EH (cell line): ENCODE measurements at regions not wholly inside any gene's neighbourhood (a gene's known extent, or its start where the extent isn't known, plus 50 kb on each side); places are given as distances from the start of the nearest gene placed in this dataset.

Experiments
- DNase-seq: peaks from one replicate; pipeline ENCODE4 v3.0.0-alpha.2; 2015; ENCODE audit warnings: low read depth

- no peak for DNase-seq
These were observed 1434.6 kb downstream of the PCDH18 start for GRCh38 chr4:136097676-136098075.

GRCh38 chr4:136088211-136088867, 1444.0 kb downstream of the PCDH18 start:
- no peak for DNase-seq

GRCh38 chr4:136078976-136079375, 1453.3 kb downstream of the PCDH18 start:
- DNase-seq, result no peak

DNA sequence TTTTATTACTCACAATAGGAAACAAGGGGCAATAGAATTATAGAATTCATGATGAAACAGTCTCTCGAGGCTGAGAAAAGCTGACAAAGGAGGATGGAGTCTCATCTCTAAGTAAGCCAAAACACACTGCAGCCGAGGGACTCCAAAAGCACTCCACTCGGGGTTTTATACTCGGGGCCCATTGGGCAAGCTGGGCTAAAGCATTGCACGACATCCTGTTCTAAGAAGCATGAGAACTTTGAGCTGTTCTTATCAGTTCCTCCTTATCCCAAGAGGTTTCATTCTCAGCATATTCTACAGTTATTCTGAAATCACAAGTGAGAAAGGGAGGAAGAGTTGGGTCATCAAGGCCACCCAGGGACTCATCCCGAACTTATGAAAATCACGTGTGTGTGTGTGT, 1475.5 kb downstream of the PCDH18 start:
- no peak for DNase-seq

- no peak for DNase-seq
These were observed 1476.9 kb downstream of the PCDH18 start for GRCh38 chr4:136055360-136055759.

GRCh38 chr4:136036744-136037143, 1495.5 kb downstream of the PCDH18 start:
- peak; percentile 1 for DNase-seq

DNA sequence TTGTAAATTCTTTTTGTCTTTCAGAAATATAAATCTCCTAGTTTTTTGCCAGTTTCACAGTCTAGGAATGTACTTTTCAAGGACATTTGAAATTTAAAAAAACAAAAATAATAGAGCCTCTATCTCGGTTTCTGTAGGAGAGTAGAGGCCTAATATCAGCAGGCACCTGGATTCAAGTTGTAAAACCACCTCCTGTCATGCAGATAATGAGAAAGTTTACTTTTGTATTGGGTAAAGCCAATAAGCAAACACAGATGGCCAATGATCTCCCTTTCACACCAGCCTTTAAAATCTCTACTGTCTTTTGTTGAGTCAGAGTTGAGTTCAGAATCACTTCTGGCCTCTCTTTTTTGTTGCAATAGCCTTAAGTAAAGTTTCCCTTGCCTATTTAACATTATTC, 1499.9 kb downstream of the PCDH18 start:
- no peak for DNase-seq

DNA sequence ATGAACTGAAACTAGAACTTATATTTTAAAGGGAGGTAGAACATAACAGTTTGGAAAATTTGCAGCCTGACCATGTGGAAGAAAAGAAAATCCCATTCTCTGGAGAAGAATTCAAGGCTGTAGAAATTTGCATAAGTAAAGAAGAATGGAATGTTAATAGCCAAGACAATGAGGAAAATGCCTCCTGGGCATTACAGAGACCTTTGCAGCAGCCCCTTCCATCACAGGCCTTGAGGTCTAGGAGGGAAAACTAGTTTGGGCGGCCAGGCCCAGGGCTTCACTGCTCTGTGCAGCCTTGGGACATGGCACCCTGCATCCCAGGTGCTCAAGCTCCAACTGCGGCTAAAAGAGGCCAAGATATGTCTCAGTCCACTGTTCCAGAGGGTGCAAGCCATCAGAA, 1506.8 kb downstream of the PCDH18 start:
- no peak for DNase-seq

DNA sequence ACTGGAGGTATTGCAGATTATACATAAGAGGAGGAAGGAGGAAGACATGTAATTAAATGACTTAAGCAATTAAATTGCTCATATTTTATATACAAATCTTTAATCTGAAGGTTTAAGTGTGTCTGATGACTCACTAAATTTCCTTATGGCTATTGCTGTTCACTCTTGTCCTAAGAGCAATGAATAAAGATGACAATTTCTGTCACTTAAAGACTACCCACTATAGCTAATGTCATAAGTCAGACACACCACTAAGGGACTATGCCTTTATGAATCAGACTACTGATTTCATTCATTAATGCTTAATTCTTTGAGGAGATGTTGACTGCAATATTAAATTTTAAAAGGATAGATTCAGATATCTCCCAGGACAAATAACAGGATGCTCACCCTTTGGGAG, 1514.7 kb downstream of the PCDH18 start:
- no peak for DNase-seq

DNA sequence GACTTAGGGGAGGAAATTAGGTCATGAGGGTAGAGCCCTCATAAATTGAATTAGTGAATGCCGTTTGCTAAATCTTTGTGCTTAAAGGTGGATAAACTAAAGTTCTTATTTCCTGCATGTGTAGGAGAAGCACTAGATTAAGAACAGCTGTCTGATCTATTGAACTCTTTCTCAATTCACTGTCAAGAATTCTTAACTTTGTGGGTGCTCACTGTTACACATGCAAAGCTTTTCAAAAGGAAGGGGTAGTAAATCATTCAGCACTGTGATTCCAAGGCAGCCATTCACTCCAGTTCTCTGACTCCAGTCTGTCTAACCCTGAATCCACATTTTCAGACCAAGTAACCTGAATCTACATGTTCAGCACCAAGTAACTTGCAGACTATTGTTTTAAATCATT, 1520.1 kb downstream of the PCDH18 start:
- DNase-seq, result no peak

GRCh38 chr4:136009258-136009832, 1522.9 kb downstream of the PCDH18 start:
- DNase-seq, result no peak

DNA sequence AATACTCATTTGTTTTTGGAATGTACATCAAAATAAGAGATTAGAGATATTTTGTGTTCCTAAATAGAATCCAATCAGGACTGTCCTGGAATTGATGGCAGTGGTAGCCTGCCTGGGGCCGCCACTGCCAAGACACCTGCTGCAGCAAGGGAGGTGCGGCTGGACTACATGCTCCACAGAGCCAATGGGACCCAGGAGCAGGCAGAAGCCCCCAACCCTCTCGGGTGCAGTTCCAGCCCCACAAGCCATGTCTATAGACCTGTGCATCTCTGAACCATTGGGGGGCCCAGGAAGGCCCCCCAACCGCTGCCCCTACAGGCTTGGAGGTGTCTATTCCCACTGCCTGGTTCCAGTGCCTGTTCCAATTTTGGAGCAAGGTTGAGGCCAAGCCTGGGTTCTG, 1524.3 kb downstream of the PCDH18 start:
- DNase-seq, result no peak

DNA sequence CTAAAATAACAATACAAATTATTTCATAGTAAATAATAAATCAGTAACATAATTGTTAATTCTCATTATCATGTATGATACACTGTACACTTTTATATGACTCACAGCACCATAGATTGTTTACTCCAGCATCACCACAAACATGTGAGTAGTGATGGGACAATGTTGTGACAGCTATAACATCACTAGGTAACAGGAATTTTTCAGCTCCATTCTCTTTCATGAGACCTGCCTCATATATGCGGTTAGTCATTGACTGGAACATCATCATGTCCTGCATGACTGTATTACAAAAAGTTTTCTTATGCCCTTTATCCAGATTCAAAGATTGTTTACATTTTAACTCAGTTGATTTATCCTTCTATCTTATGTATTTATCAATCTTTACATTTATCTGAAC, 1530.0 kb downstream of the PCDH18 start:
- no peak for DNase-seq

DNA sequence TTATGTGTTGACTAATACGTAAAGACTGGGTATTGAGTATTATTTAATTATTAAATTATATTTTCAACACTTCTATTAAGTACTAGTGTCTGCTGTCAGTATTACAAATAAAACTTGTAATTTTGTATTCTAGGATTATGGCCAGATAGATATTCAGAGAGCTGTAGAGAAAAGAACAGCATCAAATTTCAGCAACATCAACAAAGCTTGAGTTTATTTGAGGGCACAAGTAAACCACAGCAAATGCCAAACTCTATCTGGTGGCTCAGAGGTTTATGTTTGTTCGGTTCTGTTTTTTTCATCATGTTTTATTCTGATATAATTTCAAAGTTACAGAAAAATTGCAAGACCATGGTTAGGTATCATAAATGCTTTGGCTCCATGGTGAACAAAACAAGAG, 1530.5 kb downstream of the PCDH18 start:
- no peak for DNase-seq

GRCh38 chr4:136000246-136000645, 1532.0 kb downstream of the PCDH18 start:
- DNase-seq, result no peak

DNA sequence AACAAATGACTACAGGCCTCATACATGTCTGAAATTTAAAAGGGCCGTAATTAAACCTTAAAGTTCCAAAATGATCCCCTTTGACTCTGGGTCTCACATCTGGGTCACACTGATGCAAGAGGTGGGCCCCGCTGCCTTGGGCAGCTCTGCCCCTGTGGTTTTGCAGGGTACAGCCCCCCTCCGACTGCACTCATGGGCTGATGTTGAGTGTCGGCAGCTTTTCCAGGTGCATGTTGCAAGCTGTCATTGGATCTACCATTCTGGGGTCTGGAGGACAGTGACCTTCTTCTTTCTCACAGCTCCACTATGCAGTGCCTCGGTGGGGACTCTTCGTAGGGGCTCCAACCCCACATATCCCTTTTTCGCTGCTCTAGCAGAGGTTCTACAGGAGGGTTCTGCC, 1537.9 kb downstream of the PCDH18 start:
- DNase-seq, result no peak

DNA sequence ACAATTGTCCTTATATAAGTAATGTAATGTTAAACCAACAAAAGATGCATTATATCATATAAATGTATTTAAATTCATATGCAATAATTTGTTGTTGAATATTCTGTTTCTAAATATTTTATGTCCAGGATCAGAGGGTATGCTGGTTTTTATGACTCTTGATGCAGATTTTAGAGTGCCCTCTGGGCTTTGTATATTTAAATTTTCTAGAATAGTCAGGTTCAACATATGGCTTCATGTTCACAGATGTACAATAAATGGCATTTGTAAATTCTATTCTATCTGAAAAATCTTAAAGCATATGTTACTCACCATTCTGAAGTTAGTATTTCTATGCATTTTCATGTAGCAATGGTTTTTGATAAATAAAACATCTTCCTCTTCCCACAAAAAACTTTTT, 1555.4 kb downstream of the PCDH18 start:
- no peak for DNase-seq

GRCh38 chr4:135966936-135967335, 1565.4 kb downstream of the PCDH18 start:
- no peak for DNase-seq

DNA sequence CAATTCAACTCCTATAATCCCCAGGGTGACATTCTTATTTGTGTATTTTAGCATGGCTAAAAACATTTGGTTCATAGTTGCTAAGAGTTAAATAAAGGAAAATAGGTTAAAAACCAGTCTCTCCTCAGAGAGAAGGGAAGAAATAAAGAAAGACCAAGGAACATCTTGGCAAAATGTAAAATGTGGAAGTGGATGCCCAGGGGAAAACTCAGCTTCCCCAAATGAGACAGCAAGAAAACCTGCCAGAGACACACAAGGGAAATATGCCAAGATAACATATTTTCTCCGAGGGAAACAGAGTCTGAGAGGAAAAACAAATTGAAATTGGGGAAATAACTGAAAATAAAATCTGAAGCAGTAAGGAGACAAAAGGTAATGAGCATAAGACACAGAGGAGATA, 1569.3 kb downstream of the PCDH18 start:
- no peak for DNase-seq

GRCh38 chr4:135949931-135950330, 1582.4 kb downstream of the PCDH18 start:
- no peak for DNase-seq

DNA sequence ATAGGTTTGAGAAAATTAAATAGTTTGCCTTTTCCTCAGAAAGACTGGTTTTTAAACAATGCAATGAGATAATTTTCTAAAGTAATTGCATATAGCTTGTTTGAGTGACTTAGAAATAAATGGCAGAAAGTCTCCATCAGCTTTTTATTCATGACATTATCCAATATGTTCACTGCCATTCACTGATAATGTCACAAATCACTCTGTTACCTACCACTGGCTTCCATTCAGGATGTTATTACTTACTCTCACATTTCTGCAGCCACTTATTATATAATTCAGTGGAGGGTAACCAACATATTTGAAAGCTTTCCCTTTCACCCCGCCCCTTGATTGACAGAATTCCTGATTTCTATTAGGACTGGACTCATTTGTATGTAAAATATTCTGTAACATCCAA, 1583.5 kb downstream of the PCDH18 start:
- DNase-seq, result no peak

DNA sequence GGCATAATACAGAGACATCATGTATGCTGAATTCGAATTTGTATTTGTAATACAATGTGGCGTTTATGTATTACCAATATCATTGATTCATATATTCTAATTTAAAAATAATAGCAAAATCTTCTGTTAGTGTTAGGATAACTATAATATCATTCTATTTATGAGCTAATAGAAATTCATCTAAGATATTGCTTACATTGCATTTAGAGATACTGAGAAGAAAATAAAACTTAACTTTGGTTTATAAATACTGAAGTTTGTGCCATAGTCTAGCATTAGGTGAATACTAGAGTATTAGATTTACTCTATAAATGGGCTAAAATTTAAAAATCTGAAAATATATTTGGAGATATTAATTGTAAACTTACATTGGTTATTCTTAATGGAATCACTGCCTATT, 1590.6 kb downstream of the PCDH18 start:
- no peak for DNase-seq

DNA sequence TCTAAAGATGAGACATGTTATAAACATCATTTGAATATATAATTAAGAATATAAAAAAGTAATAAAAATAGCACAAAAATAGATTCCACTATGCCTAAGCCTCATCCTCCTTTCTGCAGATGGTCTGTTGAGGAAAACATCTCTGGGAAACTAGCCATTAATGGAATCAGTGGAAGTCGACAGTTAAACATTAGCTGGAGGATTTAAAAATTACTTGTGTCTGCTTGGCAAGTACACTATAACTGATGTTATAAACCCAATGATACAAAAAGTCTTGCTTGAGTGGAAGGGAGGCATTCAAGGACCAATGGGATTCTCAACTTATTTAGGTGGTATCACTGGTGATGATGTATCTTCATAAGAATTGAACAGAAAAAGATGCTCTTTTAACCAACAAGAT, 1598.3 kb downstream of the PCDH18 start:
- no peak for DNase-seq

GRCh38 chr4:135927651-135928050, 1604.6 kb downstream of the PCDH18 start:
- no peak for DNase-seq
